ENCODE measurements at regions not wholly inside any gene's neighbourhood (a gene's known extent, or its start where the extent isn't known, plus 50 kb on each side); places are given as distances from the start of the nearest gene placed in this dataset.

DNA sequence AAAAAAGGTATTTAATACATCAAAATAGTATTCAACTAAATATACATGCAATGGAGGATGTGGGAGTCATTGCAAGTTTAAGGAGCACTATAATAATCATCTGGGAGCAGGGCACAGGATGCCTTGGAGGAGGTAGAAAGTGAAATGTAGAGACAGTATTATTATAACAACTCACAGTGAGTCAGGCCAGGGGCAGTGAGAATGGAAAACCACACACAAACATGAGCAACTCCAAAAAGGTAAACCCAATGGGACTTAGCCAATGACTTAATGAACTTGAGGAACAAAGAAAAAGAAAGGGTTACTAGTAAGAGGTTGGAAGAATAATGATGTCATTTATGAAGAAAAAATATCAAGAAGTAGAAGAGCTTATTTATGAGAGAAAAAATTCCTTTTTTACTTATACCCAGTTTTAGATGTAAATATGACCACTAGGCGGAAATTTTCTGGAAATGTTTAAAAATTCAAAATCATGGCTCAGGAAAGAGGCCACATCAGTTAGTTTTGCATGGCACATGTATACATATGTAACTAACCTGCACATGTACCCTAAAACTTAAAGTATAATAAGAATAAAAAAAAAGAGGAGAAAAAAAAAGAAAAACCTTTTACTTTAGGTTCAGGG, 389.3 kb downstream of the SUCLA2 start:
- no peak for DNase-seq (ENCODE audit: low spot score)

GRCh38 chr13:47610687-47611086, 390.4 kb downstream of the SUCLA2 start:
- DNase-seq (ENCODE audit: low spot score): no peak

DNA sequence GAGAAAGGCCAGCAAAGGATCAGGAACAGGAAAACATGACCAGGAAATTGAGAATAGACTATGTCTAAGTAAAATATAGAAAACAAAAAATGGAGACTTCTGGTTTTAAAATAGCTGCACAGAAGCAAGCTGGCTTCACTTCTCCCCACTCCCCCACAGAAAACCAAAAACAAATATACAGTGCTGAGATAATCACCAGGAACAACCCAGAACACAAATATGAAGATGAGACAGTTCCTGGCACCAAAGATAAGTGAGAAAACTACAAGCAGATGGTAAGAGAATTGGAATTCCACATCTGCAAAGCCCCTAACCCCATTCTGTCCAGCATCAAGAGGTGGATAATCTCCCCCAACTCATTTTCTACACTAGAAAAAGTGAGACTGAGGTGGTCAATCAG, 397.7 kb downstream of the SUCLA2 start:
- DNase-seq (ENCODE audit: low spot score): no peak

DNA sequence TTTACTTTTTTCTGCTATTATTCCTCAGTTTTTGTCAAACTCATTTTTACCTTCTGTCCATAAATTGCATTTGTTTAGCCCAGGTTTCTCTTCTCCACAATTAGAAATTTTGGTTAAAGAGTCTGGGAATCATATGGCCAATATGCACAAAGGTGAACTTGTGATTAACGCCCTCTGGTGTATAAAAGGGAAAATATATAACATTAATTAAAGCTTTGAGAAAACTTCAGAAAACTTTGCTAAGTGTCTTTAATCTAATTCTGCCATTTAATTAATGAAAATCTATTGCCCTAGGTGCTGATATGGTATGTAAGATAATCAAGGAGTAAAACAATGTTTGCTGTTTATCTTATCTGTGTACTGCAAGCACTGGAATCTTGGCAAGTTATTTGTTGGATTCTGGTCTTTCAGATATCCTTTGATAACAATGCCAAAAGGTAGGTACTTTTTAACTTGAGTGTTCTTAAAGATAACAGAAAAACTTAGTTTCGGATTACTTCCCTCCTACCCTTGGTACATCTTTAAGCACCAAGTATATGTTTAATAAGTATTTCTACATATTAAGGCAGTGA, 402.6 kb downstream of the SUCLA2 start:
- peak; percentile 0 for DNase-seq (ENCODE audit: low spot score)

DNA sequence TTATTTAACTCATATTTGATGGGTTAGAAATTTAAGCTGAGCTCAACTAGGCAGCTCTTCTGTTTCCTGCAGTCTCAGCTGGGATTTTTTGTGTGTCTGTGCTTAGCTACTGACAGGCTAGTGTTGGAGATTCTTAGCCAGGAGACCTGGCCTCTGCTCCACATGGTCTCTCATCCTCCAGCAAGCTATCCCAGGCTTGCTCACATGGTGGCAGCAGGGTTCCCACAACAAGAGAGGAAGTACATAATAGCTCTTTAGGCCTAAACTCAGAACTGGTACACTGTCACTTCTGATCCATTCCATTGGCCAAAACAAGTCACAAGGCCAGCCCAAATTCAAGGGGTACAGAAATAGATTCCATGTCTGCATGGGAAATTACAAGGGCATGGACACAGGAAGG, 406.2 kb downstream of the SUCLA2 start:
- no peak for DNase-seq (ENCODE audit: low spot score)

GRCh38 chr13:47592256-47592655, 408.8 kb downstream of the SUCLA2 start:
- DNase-seq (ENCODE audit: low spot score): no peak

GRCh38 chr13:47588676-47589075, 412.4 kb downstream of the SUCLA2 start:
- DNase-seq (ENCODE audit: low spot score): no peak

DNA sequence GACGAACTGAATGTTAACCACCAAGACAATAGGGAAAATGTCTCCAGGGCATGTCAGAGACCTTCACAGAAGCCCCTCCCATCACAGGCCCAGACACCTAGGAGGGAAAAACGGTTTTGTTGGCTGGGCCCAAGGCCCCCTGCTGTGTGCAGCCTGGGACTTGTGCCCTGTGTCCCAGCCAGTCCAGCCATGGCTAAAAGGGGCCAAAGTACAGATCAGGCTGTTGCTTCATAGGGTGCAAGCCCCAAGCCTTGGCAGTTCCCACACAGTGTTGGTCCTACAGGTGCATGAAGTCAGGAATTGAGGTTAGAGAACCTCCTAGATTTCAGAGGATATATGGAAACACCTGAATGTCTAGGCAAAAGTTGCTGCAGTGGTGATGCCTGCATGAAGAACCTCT, 428.7 kb downstream of the SUCLA2 start:
- DNase-seq (ENCODE audit: low spot score): no peak

DNA sequence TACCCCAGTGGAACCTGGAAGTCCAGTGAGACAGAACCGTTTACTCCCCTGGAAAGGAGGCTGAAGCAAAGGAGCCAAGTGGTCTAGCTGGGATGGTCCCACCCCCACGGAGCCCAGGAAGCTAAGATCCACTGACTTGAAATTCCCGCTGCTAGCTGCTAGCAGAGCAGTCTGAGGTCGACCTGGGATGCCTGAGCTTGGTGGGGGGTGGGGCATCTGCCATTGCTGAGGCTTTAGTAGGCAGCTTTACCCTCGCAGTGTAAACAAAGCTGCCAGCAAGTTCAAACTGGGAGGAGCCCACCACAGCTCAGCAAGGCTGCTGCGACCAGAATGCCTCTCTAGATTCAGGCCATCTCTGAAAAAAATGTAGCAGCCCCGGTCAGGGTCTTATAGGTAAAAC, 437.0 kb downstream of the SUCLA2 start:
- no peak for DNase-seq (ENCODE audit: low spot score)

GRCh38 chr13:47556703-47557102, 444.4 kb downstream of the SUCLA2 start:
- no peak for DNase-seq (ENCODE audit: low spot score)

DNA sequence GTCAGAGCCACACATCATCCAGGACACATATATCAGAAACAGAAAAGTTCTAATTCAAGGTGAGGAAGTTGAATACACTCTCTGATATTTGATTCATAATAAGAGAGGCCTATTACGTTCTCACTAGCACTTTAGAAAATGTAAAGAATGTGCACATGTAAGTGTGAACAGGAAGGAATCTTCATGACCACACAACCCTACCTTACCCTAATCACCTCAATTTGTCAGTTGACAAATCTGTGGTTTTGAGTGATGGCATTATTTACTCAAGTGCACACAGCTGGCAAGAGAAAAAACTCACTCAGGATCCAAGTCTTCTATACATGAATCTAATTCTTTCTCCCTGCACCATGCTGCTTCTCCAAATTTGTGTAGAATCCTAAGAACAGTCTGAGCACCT, 445.8 kb downstream of the SUCLA2 start:
- DNase-seq (ENCODE audit: low spot score): no peak

DNA sequence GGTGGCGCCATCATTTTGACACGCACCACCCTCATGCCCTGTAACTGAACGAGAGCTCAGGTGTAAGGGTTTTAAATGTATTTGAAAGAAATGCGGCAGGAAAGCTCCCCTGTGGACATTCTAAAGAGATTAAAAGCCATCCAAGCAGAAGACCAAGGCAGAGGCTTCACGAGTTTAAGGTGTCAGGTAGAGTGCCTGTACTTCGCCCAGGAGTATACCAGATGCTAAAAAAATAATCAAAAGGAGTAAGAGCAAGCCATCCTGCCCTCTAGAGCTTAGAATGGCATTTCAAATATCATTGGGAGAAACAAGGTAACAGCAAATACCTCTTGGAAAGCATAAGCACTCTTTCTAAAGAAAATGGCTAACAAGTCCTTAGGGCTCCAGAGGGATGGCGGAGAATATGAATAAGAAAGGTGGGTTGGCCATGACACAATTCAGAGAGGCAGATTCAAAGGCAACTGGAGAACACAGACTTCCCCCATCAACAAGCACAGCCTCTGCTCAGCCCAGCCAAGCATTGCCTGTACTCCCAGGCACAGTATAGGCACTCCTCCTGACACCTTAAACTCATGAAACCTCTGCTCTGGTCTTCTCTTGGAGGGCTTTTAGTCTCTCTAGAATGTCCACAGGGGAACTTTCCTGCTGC, 447.6 kb downstream of the SUCLA2 start:
- DNase-seq (ENCODE audit: low spot score): no peak

DNA sequence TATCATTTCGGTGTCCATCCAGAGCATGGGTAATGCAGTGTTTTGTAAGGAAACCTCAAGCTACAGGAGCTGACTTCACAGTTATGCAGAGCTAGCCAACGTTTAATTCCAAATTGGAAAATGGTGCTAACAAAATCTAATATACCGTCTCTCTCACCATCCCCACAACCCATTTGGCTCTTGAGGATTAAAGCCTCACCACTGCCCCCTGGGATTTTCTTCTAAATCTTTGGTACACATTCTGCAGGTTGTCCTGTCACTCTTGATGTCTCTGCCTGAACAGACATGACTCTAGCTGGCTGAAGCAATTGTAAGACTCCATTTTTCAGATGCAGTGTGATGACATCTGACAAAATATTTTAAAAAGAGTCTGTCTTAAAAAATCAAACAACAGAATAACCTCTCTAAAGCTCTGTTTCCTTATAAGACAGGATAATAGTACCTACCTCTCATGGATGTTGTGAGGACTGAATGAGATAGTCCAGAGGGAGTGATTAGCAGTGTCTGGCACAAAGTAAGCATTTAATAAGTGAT, 451.8 kb downstream of the SUCLA2 start:
- DNase-seq (ENCODE audit: low spot score): no peak

- no peak for DNase-seq (ENCODE audit: low spot score)
Measured at GRCh38 chr13:47548294-47548840, 452.7 kb downstream of the SUCLA2 start.

DNA sequence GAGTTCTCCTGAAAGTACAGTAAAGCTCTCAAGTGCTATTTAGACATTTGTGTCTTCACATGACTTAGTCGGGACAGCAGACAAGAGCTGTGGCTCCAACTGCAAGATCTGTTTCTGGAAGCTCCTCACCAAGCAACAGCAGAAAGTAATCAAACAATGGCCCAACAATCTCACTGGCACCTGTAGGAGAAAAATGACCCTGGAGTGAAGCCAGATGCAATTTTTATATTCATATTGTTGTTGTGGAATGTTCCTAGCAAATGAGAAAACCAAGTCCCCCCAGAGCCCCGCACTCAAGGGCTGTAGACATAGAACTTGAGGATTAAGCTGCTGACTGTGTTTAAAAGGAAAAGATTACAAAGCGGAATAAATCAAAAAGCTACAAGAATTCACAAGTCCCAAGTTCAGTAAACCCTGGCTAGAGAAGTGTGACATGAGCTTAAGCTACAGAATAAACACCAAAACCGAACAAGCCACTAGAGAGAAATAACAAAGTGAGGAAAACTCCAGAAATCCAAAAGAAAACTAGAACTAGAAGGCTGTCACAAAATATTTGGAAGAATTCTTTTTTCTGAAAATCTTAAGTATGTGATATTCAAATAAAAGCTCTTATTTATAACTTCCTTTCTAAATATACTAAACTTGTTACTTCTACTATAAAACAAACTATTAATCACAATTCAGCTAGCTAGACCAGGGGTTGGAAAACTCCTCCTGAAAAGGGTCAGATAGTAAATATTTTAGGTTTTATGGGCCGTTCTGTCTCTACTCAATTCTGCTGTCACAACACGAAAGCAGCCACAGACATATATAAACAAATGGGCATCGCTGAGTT, 454.5 kb downstream of the SUCLA2 start:
- DNase-seq (ENCODE audit: low spot score): no peak

DNA sequence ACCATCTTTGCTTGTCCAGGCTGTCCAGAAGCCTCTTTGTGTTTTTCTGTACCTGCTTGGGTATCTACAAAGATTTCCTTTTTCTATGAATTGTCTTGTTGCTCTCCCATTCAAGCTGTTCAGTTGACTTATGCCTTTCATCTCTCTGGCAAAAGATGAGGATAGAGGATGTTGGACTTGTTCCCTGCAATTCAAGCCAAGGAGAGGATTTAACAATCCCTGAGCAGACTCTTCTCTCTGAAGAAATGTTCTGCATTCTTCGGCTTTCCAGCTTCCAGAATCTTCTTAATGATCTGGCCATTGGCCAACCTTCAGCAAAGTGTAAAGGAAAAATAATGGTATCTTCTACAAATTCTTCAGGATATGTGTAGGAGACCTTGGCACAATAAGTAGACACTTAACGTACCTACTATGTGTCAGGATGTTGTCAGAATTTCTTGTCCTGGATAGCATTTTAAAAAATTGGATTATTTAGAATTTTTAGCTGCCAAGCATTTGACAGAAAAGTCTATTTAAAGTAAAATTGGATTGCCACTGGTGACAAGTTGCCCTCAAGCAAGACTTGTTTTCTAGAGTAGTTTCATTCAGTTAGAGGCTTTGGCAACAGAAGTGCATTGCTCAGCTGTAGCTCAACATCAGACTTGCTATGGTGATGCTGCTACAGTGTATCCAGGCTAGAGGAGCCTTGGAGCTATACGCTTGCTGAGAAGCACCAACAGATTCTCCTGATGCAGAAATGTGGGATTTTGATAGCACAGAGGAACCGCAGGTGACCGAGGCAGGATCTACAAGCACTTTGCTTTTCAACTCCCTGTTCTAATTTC, 455.7 kb downstream of the SUCLA2 start:
- DNase-seq (ENCODE audit: low spot score): no peak

DNA sequence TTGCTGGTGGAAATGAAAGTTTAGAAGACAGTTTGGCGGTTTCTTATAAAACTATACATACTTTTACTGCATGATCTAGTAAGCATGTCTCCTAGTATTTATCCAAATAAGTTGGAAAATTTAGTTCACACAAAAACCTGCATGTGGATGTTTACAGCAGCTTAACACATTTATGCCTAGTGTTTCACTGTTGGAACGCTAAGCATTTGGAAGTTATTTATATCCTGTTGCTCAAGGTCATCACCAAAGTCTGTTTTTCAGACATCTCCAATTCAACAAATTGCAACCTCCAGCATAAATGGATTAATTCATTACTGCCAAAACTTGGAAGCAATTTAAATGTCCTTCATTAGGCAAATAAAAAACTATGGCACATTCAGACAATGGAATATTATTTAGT, 461.8 kb downstream of the SUCLA2 start:
- DNase-seq (ENCODE audit: low spot score): no peak

DNA sequence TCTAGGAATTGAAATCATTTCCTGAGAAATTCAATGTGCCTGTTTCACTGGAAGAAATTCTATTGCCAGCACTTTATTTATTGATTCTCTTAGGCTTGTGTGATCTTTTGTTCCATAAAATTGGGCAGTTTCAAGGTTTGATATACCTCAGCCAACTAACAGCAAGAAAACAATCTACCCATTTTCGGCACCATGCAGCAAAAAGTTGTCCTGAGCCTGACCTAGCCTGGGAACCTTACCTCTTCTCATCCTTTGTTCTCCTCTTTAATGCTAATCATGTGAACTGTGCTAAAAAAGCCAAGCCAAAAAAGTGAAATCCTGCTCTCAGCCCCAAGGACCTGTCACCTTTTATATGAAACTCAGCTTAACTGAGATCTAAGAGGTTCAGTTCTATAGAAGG, 477.3 kb downstream of the SUCLA2 start:
- DNase-seq (ENCODE audit: low spot score): no peak

DNA sequence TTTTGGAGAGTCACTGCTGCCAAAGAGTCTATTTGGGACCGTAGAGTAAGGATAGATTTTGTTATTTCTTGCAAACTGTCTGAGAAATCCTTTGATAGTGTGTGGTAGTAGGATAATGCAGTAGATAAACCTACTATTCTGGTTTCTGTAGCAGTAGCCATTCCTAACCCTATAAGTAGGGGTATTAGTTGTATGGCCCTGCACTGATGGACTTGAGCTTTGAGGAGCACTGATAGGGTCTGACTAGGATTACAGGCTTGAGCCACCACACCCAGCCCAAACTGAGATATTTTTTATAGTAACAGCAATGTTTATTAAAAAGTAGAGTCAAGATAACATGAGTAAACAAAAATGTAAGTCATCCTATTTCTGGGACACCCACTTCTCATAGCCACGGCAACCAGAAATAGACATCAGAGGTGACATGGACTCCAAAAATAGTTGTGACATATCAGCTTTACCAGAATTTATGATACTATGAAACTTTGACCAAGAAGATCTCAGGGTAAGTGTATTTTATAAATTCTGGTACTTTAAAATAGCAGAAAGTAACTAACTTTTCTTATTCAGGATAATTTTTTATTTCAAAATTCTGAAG, 479.1 kb downstream of the SUCLA2 start:
- no peak for DNase-seq (ENCODE audit: low spot score)

DNA sequence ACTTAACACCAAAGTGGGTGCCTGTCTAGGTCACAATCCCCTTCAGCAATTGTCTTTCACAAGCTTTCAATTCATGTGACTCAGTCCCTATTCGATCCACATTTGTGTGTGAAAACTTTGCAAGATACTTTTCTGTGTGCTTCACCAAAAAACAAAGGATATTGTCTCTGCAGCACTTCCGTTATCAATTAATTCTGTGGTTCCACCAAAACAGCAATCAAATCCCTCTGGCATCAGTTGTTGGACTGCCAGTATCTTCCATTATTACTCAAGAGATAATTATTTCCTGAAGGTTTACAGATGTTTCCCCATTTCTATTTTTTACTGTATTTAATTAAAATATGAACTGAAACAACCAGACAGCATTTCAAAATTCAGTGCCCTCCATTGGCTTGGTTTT, 481.4 kb downstream of the SUCLA2 start:
- DNase-seq (ENCODE audit: low spot score): no peak

GRCh38 chr13:47518530-47518929, 482.5 kb downstream of the SUCLA2 start:
- no peak for DNase-seq (ENCODE audit: low spot score)
